Tibial nerve (tissue), 4 donors: ENCODE measurements at regions not wholly inside any gene's neighbourhood (a gene's known extent, or its start where the extent isn't known, plus 50 kb on each side); places are given as distances from the start of the nearest gene placed in this dataset.

Experiments
- DNase-seq, 2 donors: peaks; one replicate each; pipeline ENCODE4 v3.0.0-alpha.2; 2019; ENCODE audit warnings: low spot score in 2 of 2
- H3K27ac ChIP-seq, 4 donors: fragments of 200-600 bp; sonication (generic) in 3 of 4; one replicate each; pipeline ENCODE4 v1.5.1; 2017 to 2019; ENCODE audit warnings: mild to moderate bottlenecking in 1 of 4
- H3K27me3 ChIP-seq, 2 donors: fragments of 200-600 bp; sonication (generic) in 1 of 2; one replicate each; pipeline versions ENCODE4 v1.5.1 to v1.6.0; 2017 to 2019
- H3K36me3 ChIP-seq, 3 donors: fragments of 200-600 bp; sonication (generic); one replicate each; pipeline ENCODE4 v1.5.1; 2018 to 2019
- H3K4me1 ChIP-seq, 4 donors: fragments of 200-600 bp; sonication (generic) in 3 of 4; one replicate each; pipeline ENCODE4 v1.5.1; 2017 to 2019
- H3K4me3 ChIP-seq, 4 donors: fragments of 200-600 bp; sonication (generic) in 3 of 4; one replicate each; pipeline ENCODE4 v1.5.1; 2017 to 2019; ENCODE audit warnings: mild to moderate bottlenecking in 1 of 4, moderate library complexity in 1 of 4
- H3K9me3 ChIP-seq, 4 donors: fragments of 200-600 bp; sonication (generic) in 3 of 4; one replicate each; pipeline ENCODE4 v1.5.1; 2017 to 2019
- EP300 ChIP-seq, 2 donors: sonication (generic); formaldehyde crosslinking; IDR thresholded peaks; one replicate each; pipeline ENCODE4 v1.6.1; 2017; ENCODE audit warnings: antibody characterized with exemption in 2 of 2, mild to moderate bottlenecking in 1 of 2
- POLR2A ChIP-seq, 2 donors: fragments of 450-650 bp; IDR thresholded peaks; one replicate each; pipeline ENCODE4 v1.6.1; 2017; ENCODE audit warnings: antibody characterized with exemption in 2 of 2, mild to moderate bottlenecking in 2 of 2, moderate library complexity in 2 of 2
- WGBS, 2 donors: methylation state at CpG; one replicate each; pipeline ENCODE4 v1.1.5; 2018; 5-methylcytosine and 5-hydroxymethylcytosine counted together
- TF ChIP-seq, protein P1 (sequence below), 5 experiments: fragments of 200-600 bp in 3 of 5; fragments of 450-650 bp in 2 of 5; sonication (generic) in 3 of 5; IDR thresholded peaks; one replicate each; pipeline ENCODE4 v1.5.1; 2016 to 2019; ENCODE audit warnings: antibody characterized with exemption in 5 of 5, mild to moderate bottlenecking in 3 of 5, moderate library complexity in 2 of 5

DNA sequence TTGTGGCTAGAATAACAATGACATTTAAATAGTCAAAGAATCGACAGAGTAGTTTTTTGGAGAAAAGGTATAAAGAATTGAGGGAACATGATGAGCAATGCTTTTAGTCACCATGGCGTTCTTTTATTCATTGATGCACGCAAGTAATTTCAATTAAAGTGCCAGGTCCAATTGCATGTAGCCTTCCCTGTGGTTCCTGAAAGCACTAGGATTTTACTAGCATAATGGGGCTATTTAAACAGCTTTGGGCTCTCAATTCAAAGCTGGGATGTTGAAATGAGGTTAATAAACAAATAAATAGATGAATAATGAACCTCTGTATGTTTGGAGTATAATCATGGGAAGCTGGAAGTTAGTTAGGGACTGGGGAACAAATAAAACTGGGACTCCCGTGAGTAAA lies 121.2 kb upstream of the GAP43 start:
- Histone ChIP-seq H3K27ac (no peak overlapping the region), H3K4me3 (no peak overlapping the region), H3K36me3 (no peaks in the 10 kb centered on the region), H3K4me1 (no peaks in the 10 kb centered on the region), H3K27me3 (no peaks in the 10 kb centered on the region), H3K9me3 (peaks cover 0 to 8% (median 0%) of the 10 kb centered on the region in 4 donors)
- no peak for DNase-seq
- TF ChIP-seq, protein P1, sequence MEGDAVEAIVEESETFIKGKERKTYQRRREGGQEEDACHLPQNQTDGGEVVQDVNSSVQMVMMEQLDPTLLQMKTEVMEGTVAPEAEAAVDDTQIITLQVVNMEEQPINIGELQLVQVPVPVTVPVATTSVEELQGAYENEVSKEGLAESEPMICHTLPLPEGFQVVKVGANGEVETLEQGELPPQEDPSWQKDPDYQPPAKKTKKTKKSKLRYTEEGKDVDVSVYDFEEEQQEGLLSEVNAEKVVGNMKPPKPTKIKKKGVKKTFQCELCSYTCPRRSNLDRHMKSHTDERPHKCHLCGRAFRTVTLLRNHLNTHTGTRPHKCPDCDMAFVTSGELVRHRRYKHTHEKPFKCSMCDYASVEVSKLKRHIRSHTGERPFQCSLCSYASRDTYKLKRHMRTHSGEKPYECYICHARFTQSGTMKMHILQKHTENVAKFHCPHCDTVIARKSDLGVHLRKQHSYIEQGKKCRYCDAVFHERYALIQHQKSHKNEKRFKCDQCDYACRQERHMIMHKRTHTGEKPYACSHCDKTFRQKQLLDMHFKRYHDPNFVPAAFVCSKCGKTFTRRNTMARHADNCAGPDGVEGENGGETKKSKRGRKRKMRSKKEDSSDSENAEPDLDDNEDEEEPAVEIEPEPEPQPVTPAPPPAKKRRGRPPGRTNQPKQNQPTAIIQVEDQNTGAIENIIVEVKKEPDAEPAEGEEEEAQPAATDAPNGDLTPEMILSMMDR (IDR thresholded peaks at IDR 0.05) = no peak
- no peak for TF ChIP-seq EP300 (IDR thresholded peaks at IDR 0.05)
- TF ChIP-seq POLR2A (IDR thresholded peaks at IDR 0.05) = no peak
- 67 to 74% methylated on average over 4 of the region's 4 CpGs for WGBS, 2 donors

DNA sequence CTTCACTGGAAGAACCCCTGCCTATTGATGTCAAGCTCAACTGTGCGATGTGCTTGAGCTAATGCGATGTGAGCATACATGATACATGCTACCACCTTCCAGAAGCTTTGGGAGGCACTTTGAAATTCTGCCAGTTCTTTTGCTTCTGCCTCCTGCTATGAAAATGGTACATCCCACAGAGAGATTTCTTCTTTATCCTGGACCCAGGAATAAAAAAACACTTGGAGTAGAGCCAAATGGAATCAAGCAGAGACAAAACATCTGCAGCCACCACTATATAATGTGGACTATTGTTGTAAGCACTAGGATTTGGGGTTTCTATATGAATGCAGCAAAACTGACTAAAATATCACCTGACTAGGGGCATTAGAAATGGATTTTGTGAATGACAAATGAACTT lies 119.9 kb upstream of the GAP43 start:
- Histone ChIP-seq H3K36me3 (no peaks in the 10 kb centered on the region), H3K27ac (no peak overlapping the region), H3K4me3 (no peak overlapping the region), H3K4me1 (no peaks in the 10 kb centered on the region), H3K27me3 (no peaks in the 10 kb centered on the region), H3K9me3 (peaks cover 0 to 8% (median 0%) of the 10 kb centered on the region in 4 donors)
- WGBS, 2 donors = 96 to 100% methylated on average over 2 of the region's 2 CpGs
- TF ChIP-seq EP300 (IDR thresholded peaks at IDR 0.05) = no peak
- TF ChIP-seq, protein P1 (IDR thresholded peaks at IDR 0.05) = no peak
- no peak for TF ChIP-seq POLR2A (IDR thresholded peaks at IDR 0.05)
- DNase-seq = no peak

DNA sequence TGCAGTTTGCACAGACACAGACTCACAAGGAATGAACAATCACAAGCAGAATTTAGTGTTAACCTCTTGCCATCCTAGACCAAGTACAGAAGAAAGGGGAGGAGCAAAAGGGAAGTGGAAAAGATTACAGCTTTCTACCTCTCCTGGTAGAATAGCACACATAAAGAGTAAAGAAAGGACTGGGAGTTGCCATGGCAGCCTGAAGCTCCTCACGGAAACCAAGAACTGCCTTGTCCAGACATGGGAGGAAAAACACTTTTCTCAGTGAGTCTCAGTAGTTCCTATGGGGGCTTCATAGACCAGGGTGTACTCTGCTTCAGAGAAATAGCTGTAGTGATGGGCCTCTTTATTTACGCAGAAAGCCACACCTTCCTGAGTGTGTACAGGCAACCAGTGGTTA lies 114.7 kb upstream of the GAP43 start:
- Histone ChIP-seq H3K36me3 (no peaks in the 10 kb centered on the region), H3K4me3 (no peak overlapping the region), H3K27me3 (no peaks in the 10 kb centered on the region), H3K27ac (no peak overlapping the region), H3K4me1 (peaks cover 0 to 13% (median 3%) of the 10 kb centered on the region in 4 donors), H3K9me3 (peaks cover 0 to 8% (median 0%) of the 10 kb centered on the region in 4 donors)
- TF ChIP-seq POLR2A (IDR thresholded peaks at IDR 0.05) (no peak), EP300 (IDR thresholded peaks at IDR 0.05) (no peak)
- TF ChIP-seq, protein P1 (IDR thresholded peaks at IDR 0.05) = no peak
- no peak for DNase-seq
- 81 to 85% methylated on average over 2 of the region's 2 CpGs for WGBS, 2 donors

DNA sequence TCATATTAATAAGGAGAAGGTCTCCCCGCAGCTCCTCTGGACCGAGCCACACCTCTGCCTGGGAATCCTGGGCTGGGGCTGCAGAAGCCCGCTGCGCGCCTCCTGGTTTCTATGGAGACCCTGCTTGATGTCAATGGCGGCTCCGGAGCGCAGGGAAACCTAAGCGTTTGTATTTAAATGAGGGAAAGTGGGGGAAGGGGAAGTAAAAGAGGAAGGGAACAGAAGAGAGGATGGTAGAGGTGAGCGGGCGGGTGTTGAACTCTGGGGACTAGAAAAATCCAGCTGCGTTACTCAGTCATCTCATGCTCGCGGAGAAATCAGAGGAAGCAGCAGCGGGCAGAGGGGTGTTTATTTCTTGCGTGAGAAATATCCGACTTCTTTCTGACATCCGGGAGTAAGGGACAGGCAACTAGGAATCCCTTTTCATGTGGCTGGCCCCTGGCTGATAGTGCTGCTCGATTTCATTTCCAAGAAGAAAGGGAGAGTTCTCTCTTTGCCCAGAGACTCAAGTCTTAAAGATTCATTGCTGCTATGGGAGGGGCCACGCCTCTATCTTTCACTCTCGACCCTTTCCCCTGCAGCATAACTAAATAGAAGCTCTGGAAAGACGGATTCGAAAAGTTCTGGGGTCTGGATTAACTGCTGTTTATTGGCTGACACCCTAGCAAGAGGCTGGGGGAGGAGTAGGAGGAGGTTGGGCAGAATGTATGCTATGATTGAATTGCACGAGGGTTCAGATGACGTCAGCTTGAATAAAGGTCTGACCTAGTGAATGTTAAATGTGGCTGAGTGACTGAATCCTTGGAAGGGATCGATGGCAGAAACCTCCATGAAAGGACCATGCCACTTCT lies 110.5 kb upstream of the GAP43 start:
- Histone ChIP-seq H3K27me3 (no peaks in the 10 kb centered on the region), H3K4me1 (peaks cover 0 to 14% (median 4%) of the 10 kb centered on the region in 4 donors), H3K4me3 (peak overlapping the region; percentile 27 to 54 (median 48)), H3K36me3 (no peaks in the 10 kb centered on the region), H3K27ac (peak overlapping the region in 3 of 4 donors; percentile 17 to 68 (median 41)), H3K9me3 (no peaks in the 10 kb centered on the region)
- WGBS, 2 donors = 0 to 1% methylated on average over 26 of the region's 26 CpGs
- DNase-seq = no peak
- TF ChIP-seq POLR2A (IDR thresholded peaks at IDR 0.05) = no peak
- no peak for TF ChIP-seq EP300 (IDR thresholded peaks at IDR 0.05)
- TF ChIP-seq, protein P1 (IDR thresholded peaks at IDR 0.05) = no peak

DNA sequence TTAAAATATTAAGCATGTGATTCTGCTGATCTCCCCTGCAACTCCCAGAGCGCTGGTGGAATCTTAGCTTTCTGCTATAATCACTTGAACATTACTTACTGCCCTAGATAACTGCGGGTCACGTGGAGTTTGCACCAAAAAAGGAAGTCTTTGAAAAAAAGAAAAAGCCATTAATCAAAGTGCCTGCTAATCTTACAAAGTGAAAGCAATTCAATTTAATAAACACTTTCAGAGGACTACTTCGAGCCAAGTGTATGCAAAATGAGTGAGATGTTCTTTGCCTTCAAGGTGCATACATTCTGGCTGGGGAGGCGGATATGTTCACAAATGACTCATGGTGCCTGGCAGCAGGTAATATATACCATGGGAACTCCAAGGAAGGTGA lies 109.9 kb upstream of the GAP43 start:
- peak in 1 of 2 donors; percentile 11 for DNase-seq
- H3K9me3 ChIP-seq = no peaks in the 10 kb centered on the region
- WGBS, 2 donors = 23% methylated on average over 5 of the region's 5 CpGs
- H3K27me3 ChIP-seq = no peaks in the 10 kb centered on the region
- no peaks in the 10 kb centered on the region for H3K36me3 ChIP-seq
- H3K4me1 ChIP-seq = peaks cover 0 to 17% (median 5%) of the 10 kb centered on the region in 4 donors
- H3K4me3 ChIP-seq = peak overlapping the region; percentile 27 to 54 (median 48)
- TF ChIP-seq EP300 (IDR thresholded peaks at IDR 0.05) (no peak), POLR2A (IDR thresholded peaks at IDR 0.05) (no peak)
- TF ChIP-seq, protein P1 (IDR thresholded peaks at IDR 0.05) = no peak
- peak overlapping the region in 3 of 4 donors; percentile 17 to 68 (median 41) for H3K27ac ChIP-seq
